Stomach (tissue), 4 donors: ENCODE measurements at regions not wholly inside any gene's neighbourhood (a gene's known extent, or its start where the extent isn't known, plus 50 kb on each side); places are given as distances from the start of the nearest gene placed in this dataset.

ENCODE experiments used
- CTCF ChIP-seq, 7 experiments: fragments of 450-650 bp in 4 of 7; fragments of 200-600 bp in 3 of 7; sonication (generic) in 3 of 7; IDR thresholded peaks; one replicate each; pipeline ENCODE4 v1.5.1; 2016 to 2019; ENCODE audit warnings: antibody characterized with exemption in 7 of 7, control low read depth in 2 of 7, mild to moderate bottlenecking in 1 of 7
- EP300 ChIP-seq: sonication (generic); formaldehyde crosslinking; IDR thresholded peaks from one replicate; pipeline ENCODE4 v1.6.1; 2017; ENCODE audit warnings: antibody characterized with exemption
- POLR2A ChIP-seq, 4 donors: fragments of 450-650 bp; IDR thresholded peaks; one replicate each; pipeline ENCODE4 v1.6.1; 2016; ENCODE audit warnings: antibody characterized with exemption in 4 of 4, control low read depth in 2 of 4, mild to moderate bottlenecking in 1 of 4, moderate library complexity in 1 of 4
- POLR2AphosphoS5 ChIP-seq, 3 donors: sonication (generic); formaldehyde crosslinking; IDR thresholded peaks; one replicate each; pipeline ENCODE4 v1.6.1; 2016; ENCODE audit warnings: antibody characterized with exemption in 3 of 3

- no peak for TF ChIP-seq POLR2AphosphoS5 (IDR thresholded peaks at IDR 0.05)
- no peak for TF ChIP-seq CTCF (IDR thresholded peaks at IDR 0.05)
- TF ChIP-seq POLR2A (IDR thresholded peaks at IDR 0.05), result no peak
- TF ChIP-seq EP300, result no peak
These were observed 164.1 kb upstream of the EEA1 start for GRCh38 chr12:93093243-93093642.
